Endothelial cell (in vitro differentiated cells): ENCODE measurements at regions not wholly inside any gene's neighbourhood (a gene's known extent, or its start where the extent isn't known, plus 50 kb on each side); places are given as distances from the start of the nearest gene placed in this dataset.

Source experiments
- DNase-seq: peaks from one replicate; pipeline ENCODE4 v3.0.0; 2021; ENCODE audit warnings: low spot score
- H3K27ac Mint-ChIP-seq: one replicate; pipeline ENCODE4 v1.8.0; 2021; ENCODE audit warnings: mixed read lengths, inconsistent platforms; ENCODE audit not compliant: unreplicated experiment
- H3K27me3 Mint-ChIP-seq: one replicate; pipeline ENCODE4 v1.8.0; 2021; ENCODE audit warnings: mild to moderate bottlenecking, moderate library complexity, mixed read lengths, inconsistent platforms; ENCODE audit not compliant: unreplicated experiment
- H3K36me3 Mint-ChIP-seq: one replicate; pipeline ENCODE4 v1.8.0; 2021; ENCODE audit warnings: mild to moderate bottlenecking, low read depth, mixed read lengths, inconsistent platforms; ENCODE audit not compliant: unreplicated experiment
- H3K4me1 Mint-ChIP-seq: one replicate; pipeline ENCODE4 v1.8.0; 2021; ENCODE audit warnings: mild to moderate bottlenecking, mixed read lengths, inconsistent platforms; ENCODE audit not compliant: unreplicated experiment
- H3K4me3 Mint-ChIP-seq: one replicate; pipeline ENCODE4 v1.8.0; 2021; ENCODE audit warnings: mild to moderate bottlenecking, mixed read lengths, inconsistent platforms; ENCODE audit not compliant: unreplicated experiment
- H3K9me3 Mint-ChIP-seq: one replicate; pipeline ENCODE4 v1.8.0; 2021; ENCODE audit warnings: mixed read lengths, inconsistent platforms; ENCODE audit not compliant: unreplicated experiment
- CTCF ChIP-seq: fragments of 200-600 bp; sonication (generic); IDR thresholded peaks from one replicate; pipeline ENCODE4 v1.5.0; 2021; ENCODE audit warnings: antibody characterized with exemption; ENCODE audit not compliant: unreplicated experiment

- H3K36me3 Mint-ChIP-seq, result peaks cover 3% of the 10 kb centered on the region
- H3K4me3 Mint-ChIP-seq, result no peak overlapping the region
- H3K9me3 Mint-ChIP-seq, result no peaks in the 10 kb centered on the region
- H3K27ac Mint-ChIP-seq, result no peak overlapping the region
- no peaks in the 10 kb centered on the region for H3K4me1 Mint-ChIP-seq
- no peak for TF ChIP-seq CTCF
- DNase-seq, result no peak
- H3K27me3 Mint-ChIP-seq, result peaks cover 2% of the 10 kb centered on the region
These were observed 278.9 kb downstream of the CENPW start for GRCh38 chr6:126618639-126619343.

GRCh38 chr6:126620719-126621118 lies 280.8 kb downstream of the CENPW start:
- TF ChIP-seq CTCF, result no peak
- Mint-ChIP-seq H3K27ac (no peak overlapping the region), H3K27me3 (no peaks in the 10 kb centered on the region), H3K9me3 (no peaks in the 10 kb centered on the region), H3K4me1 (no peaks in the 10 kb centered on the region), H3K4me3 (no peak overlapping the region), H3K36me3 (no peaks in the 10 kb centered on the region)
- DNase-seq, result no peak

DNA sequence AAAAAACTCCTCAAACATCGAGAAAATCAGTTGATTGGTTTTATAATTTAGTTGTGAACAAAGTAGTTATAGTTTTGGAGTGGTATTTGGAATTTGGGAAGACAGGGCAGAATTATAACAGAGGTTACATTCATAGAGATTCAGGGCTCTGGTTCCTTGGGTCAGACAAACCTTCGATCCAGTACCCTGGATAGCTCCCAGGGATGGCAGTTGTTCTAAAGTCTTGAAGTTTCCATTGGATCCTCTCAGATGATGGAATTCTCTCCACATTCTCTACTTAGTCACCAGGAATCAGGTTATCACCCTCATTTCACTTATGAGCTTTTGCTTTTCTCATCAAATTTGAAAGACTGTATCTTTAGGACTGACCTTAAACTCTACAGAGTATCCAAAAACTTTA lies 285.1 kb downstream of the CENPW start:
- no peak for TF ChIP-seq CTCF
- Mint-ChIP-seq H3K4me3 (no peak overlapping the region), H3K4me1 (no peaks in the 10 kb centered on the region), H3K9me3 (no peaks in the 10 kb centered on the region), H3K36me3 (no peaks in the 10 kb centered on the region), H3K27me3 (no peaks in the 10 kb centered on the region), H3K27ac (no peak overlapping the region)
- peak; percentile 50 for DNase-seq

DNA sequence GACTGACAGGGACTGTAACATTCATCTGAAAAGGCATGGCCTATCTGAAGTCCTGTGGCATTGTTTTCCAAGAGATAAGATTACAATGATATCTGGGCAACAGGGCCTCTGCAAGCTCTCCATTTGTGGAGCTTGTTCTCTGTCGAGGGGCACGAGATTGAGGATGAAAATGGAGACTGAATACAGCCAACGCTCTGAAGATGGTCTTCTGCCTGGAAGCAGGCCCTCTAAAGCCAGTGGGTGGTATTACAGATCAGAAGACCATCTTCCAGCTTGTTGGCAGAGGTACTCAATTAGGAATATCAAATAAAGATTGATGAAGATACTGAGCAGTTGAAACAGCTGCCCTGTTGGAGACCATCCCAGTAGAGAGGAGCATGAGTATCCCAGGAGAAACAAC lies 288.2 kb downstream of the CENPW start:
- Mint-ChIP-seq H3K9me3 (no peaks in the 10 kb centered on the region), H3K27me3 (no peaks in the 10 kb centered on the region), H3K27ac (no peak overlapping the region), H3K4me3 (no peak overlapping the region), H3K36me3 (no peaks in the 10 kb centered on the region), H3K4me1 (no peaks in the 10 kb centered on the region)
- DNase-seq, result no peak
- peak; percentile 39 for TF ChIP-seq CTCF

DNA sequence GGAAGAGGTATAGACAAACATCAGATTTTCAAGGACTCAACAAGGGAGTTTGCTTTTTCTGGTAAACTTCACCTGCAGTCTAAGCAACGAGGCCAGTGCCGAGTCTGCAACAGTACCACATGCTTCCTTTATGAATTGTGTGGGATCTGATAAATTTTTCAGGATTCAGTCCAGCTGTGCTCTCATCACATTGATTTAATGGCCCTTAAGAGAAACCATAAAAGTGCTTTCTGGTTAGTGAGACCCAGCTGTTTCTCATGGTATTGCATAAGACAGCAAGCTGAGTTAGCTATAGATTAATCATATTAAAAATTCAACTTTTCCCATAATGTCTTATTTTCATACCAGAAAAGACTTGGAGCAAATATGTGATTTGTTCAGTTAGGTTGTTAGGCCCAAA lies 291.4 kb downstream of the CENPW start:
- Mint-ChIP-seq H3K4me3 (no peak overlapping the region), H3K36me3 (no peaks in the 10 kb centered on the region), H3K9me3 (no peaks in the 10 kb centered on the region), H3K27me3 (no peaks in the 10 kb centered on the region), H3K27ac (no peak overlapping the region), H3K4me1 (no peaks in the 10 kb centered on the region)
- no peak for DNase-seq
- no peak for TF ChIP-seq CTCF
